HG03460 (cell line): ENCODE measurements at regions not wholly inside any gene's neighbourhood (a gene's known extent, or its start where the extent isn't known, plus 50 kb on each side); places are given as distances from the start of the nearest gene placed in this dataset.

ENCODE experiments used
- ATAC-seq: cut with Tn5 transposase; IDR thresholded peaks from one replicate; pipeline ENCODE4 v1.9.1; 2021; ENCODE audit not compliant: unreplicated experiment

DNA sequence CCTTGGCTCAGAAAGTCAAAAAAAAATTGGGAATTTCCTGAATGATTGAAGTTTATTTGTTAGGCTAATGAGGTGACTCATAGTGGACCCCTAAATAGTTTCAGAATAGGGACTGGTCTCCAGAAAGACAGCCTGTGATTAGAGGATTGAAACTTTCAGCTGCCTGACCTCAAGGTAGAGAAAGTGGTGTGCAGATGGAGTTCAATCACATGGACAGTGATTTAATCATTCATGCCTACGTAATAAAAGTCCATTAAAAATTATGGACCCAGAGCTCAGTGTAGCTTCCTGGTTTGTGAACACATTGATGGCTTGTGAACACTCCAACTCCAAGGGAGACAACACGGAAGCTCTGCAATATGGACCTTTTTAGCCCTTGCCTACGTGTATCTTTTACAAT lies 533.2 kb upstream of the PCDH9 start:
- no peak for ATAC-seq

- no peak for ATAC-seq
Observed at GRCh38 chr13:67758975-67759374, 528.8 kb upstream of the PCDH9 start.

DNA sequence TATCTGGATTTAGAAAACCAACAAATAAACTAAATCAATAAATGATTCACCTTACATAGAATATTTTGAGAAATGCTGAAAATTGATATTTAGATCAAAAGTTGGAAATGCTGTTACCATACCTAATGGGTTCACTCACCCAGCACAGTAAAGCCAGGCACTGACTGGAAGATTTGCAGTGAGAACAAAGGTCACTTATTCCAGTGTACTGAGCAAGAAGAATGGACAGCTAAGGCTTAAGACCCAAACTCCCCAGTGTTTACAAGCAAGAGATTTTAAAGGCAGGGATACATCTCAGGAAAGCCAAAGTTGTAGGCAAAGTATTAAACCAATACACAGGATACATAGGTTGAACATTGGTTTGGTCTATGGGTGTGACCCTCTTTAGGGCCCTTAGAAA lies 523.9 kb upstream of the PCDH9 start:
- ATAC-seq: no peak

DNA sequence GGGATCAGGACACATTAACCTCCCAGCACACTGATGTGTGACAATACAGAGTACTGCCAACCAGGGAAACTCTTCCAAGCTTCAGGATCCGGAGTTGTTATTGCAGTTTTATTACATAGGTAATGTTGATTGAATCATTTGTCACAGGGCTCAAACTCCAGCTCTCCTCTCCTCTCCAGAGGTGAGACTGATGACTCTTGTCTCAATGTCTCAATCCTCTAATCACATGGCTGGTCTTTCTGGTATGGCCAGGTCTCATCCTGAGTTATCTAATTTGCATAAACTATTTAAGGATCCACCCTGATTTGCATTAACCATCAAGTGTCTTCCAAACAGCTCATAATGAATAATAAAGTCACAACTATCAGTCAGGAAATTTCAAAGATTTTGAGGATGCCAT lies 522.6 kb upstream of the PCDH9 start:
- no peak for ATAC-seq

DNA sequence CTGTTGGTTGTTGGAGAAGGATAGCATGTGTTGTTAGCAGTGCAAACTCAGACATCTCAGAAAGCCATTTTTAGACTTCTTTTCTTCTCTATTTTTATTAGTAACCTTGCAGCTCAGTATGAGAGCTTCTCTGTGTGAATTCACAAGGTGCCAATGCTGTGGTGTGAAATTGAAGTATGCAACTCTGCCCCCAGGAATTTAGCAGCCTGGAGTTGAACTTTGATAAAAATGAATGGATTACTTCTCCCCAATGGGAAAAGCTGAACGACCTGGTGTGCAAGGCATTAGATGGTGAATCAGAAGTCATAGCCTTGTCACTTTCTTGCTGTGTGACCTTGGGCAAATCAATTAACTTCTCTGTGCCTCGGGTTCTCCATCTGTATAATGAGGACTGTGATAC lies 512.3 kb upstream of the PCDH9 start:
- ATAC-seq: no peak

GRCh38 chr13:67740871-67741535 lies 510.9 kb upstream of the PCDH9 start:
- no peak for ATAC-seq

GRCh38 chr13:67736646-67737420 lies 506.7 kb upstream of the PCDH9 start:
- no peak for ATAC-seq

DNA sequence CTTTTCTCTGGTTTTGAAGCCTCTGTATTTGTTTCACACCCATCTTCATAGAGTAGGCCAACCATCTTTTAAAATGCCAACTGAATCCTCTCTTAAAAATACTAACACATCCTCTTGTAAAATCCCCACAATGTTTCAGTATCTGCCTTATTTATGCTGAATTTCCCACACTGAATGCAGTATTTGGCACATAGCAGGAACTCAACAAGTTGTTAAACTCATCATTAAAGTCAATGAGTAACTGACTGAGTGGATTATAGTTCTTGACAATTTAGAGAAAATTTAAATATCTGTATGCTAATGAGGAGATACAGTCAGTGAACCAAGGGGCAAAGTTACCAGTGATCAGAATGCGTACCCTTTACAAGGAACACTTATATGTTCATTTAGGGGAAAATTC lies 505.5 kb upstream of the PCDH9 start:
- ATAC-seq: no peak

GRCh38 chr13:67726979-67727378 lies 496.8 kb upstream of the PCDH9 start:
- no peak for ATAC-seq

- ATAC-seq: no peak
Observed at GRCh38 chr13:67725999-67726398, 495.9 kb upstream of the PCDH9 start.

- ATAC-seq: no peak
Observed at GRCh38 chr13:67713571-67713970, 483.4 kb upstream of the PCDH9 start.

DNA sequence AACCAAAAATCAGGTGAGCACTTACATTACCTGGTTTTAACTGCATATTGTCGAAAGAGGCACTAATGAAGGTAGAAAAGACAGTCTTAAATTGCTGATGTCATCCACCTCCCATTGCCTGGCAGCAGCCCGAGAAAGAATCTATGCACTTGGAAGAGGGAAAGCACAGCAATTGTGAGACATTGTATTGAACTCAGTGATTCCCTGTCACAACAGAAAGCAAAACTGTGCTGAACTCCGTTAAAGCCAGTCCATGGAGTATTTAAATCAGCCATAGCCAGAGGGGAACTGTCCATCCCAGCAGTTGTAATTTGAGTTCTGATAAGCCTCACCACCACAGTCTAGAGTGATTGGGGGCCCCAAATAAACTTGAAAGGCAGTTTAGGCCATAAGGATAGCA lies 466.6 kb upstream of the PCDH9 start:
- ATAC-seq: no peak

- no peak for ATAC-seq
Observed at GRCh38 chr13:67664502-67664901, 434.4 kb upstream of the PCDH9 start.

DNA sequence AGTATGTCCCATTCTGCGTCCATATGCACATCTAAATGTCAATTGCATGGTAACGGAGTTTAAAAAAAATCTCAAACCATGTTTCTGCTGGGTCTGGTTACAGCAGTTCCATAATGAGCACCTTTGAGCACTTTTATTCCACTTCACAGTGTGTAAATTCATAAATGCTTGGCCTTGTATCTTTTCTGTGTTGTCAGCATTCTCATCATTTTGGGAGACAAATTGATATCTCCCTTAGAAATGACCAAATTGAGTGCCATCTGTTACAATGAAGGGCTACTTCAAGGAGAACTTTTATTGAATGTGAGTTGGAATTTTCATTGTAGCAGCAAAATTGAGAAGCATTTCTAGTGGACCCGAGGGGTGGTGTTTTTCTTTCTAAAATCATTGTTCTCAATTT lies 432.9 kb upstream of the PCDH9 start:
- ATAC-seq: no peak

- no peak for ATAC-seq
Observed at GRCh38 chr13:67652887-67653286, 422.8 kb upstream of the PCDH9 start.

GRCh38 chr13:67651908-67652465 lies 421.9 kb upstream of the PCDH9 start:
- ATAC-seq: no peak

DNA sequence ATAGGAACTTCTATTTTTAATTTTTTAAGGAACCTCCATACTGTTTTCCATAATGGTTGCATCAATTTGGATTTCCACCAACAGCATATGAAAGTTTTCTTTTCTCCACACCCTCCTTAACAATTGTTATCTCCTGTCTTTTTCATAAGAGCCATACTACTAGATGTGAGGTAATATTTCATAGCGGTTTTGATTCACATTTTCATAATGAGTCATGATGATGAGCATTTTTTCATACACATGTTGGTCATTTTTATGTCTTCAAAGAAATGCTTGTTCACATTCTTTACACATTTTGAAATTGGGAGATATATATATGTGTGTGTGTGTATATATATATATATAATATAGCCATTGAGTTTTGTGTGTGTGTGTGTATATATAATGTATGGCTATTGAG lies 420.3 kb upstream of the PCDH9 start:
- no peak for ATAC-seq

DNA sequence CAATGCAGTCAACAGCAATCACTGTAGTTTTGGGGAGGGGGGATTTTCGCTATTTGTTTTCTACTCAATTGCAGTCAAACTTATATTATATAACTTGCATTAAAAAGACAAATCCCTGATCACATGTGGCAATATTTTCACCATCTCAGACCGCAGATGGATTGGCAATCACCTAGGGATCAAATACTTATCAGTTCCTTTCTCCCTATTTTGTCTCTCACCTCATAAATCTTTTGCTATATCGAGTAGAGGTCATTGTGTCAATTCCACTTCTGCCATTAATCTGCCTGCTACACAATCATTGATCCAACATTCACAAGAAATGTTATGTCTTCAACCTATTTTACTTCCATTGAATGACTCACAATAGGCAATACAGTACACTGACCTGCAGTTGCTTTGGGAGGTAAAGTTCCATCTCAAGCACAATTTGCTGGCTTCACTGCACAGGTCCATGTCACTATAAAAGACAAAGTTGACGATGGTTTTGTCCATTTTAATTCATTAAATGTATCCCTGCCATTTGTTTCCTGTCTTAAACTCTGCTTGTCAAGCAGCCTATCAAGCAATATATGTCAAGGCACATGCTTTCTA lies 415.8 kb upstream of the PCDH9 start:
- ATAC-seq: no peak

DNA sequence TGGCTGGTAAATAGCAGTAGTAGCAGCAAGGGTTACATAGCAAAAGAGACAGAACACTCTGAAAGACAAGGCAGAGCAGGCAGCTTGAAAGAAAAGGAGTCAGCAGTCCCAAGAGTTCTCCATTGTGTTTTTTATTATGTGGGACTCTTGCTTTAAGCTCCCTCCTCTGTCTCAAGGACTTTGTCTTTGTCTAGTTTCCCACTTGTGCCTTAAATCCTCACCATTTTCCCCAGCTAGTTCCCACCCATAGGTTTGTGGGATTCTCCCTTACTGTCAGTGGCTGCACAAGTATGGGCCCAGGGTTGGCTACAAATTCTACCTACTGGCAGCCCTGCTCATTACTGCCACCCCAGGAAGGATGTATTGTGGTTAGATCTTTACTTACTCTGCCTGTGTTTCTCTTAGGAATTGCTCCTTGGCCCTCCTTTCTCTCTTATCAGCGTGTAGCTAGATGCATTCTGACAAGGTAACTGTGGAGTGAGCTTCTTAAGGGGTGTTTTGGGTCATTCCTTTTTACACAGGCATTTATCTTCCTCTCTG lies 413.4 kb upstream of the PCDH9 start:
- ATAC-seq: no peak

- no peak for ATAC-seq
Observed at GRCh38 chr13:67642657-67643056, 412.5 kb upstream of the PCDH9 start.

DNA sequence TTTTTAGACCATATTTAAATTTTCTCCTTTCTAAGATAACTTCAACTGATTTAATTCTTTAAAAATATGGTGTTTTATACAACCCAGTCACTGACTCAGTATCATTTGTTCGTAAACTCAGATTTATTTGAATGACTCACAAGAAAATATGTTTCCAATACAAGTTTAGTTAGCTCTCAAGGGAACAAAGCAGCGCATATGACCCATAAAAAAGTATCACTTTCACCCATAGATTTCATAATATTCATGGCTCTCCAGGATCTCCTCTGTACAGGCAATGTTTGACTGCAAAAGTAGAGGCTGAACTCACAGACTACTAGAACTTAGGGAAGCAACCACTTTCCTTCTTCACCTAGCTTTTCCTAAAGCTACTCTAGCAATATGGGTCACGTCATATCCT lies 405.6 kb upstream of the PCDH9 start:
- ATAC-seq: no peak

- no peak for ATAC-seq
Observed at GRCh38 chr13:67632590-67632989, 402.5 kb upstream of the PCDH9 start.
